SK-N-MC (cell line): ENCODE measurements at regions not wholly inside any gene's neighbourhood (a gene's known extent, or its start where the extent isn't known, plus 50 kb on each side); places are given as distances from the start of the nearest gene placed in this dataset.

Source experiments
- DNase-seq: peaks from one replicate; pipeline ENCODE4 v3.0.0-alpha.2; 2011; ENCODE audit warnings: low read depth, low spot score
- H3K27ac ChIP-seq: fragments of 200-600 bp; sonication (generic); 2 replicates; pipeline ENCODE4 v1.5.1; 2016; ENCODE audit warnings: mixed run types
- H3K36me3 ChIP-seq: fragments of 200-600 bp; sonication (generic); 2 replicates; pipeline ENCODE4 v1.6.1; 2017; ENCODE audit warnings: antibody characterized with exemption, low read length, mixed read lengths; ENCODE audit not compliant: insufficient read depth
- H3K4me3 ChIP-seq: fragments of 200-600 bp; sonication (generic); 2 replicates; pipeline ENCODE4 v1.5.1; 2016
- H3K9ac ChIP-seq: fragments of 200-600 bp; sonication (generic); 2 replicates; pipeline ENCODE4 v1.8.0; 2017; ENCODE audit warnings: mixed run types, mixed read lengths; ENCODE audit not compliant: insufficient read length
- H3K9me3 ChIP-seq: fragments of 200-600 bp; sonication (generic); 2 replicates; pipeline ENCODE4 v1.6.1; 2017; ENCODE audit warnings: low read depth, mild to moderate bottlenecking, antibody characterized with exemption, low read length, moderate library complexity, mixed read lengths
- EZH2 ChIP-seq: fragments of 200-600 bp; sonication (generic); IDR thresholded peaks from one replicate; pipeline ENCODE4 v1.6.1; 2017; ENCODE audit warnings: antibody characterized with exemption
- FOXP2 ChIP-seq: optimal IDR thresholded peaks from 2 replicates; pipeline ENCODE3; 2011; ENCODE audit warnings: mild to moderate bottlenecking, moderate library complexity; ENCODE audit not compliant: insufficient read depth; ENCODE audit errors: extremely low read length, control extremely low read depth
- POLR2AphosphoS5 ChIP-seq: IDR thresholded peaks from 2 replicates; pipeline ENCODE4 v1.6.1; 2012; ENCODE audit warnings: mild to moderate bottlenecking, low read depth, low read length, borderline replicate concordance

GRCh38 chr7:131106681-131107336 lies 220.9 kb upstream of the MKLN1 start:
- peak overlapping the region; percentile 89 for H3K9ac ChIP-seq
- peak overlapping the region; percentile 90 for H3K4me3 ChIP-seq
- TF ChIP-seq POLR2AphosphoS5 (no peak), EZH2 (no peak), FOXP2 (no peak)
- DNase-seq: no peak
- no peaks in the 10 kb centered on the region for H3K9me3 ChIP-seq
- no peaks in the 10 kb centered on the region; the same call in 1 of the 2 replicates for H3K36me3 ChIP-seq
- no peak overlapping the region for H3K27ac ChIP-seq

DNA sequence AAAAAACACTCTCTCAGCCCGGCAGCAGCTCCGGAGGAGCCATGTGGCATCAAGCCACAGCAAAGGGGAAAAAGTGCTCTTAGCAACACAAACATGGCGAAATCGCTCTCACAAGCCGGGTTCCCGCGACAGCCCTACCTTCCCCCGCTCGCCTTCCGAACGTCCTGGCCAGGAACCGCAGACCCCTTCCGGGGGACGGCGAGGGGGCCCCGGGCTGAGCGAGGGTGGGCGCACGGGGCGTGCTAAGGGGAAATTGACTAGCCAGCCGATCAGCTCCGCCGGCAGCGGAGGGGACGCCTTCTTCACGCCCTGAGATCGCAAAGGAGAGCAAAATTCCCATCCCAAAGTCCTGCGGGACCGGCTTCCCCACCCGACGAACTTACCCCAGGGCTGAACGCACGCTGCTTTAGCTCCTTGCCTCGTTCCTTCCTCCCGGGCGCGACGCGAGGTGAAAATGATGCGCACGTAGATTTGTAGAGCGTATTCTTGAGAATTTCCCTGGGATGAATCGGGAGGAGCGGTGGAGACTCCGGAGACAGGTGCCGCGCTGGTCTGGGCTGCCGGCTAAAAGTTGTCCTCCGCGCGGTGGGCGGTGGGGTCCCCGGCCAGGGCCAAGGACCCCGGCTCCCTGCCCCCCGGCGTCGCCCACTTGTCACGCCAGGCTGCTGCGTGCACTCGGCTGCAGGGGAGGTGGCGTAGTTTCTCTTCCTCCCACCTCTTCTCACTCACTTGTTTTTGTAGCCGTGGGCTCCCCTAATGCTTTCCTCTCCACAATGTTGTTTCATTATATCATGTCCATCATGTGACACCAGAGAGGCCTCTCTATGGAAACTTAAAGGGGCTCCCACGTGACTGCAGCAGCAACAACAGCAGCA lies 220.1 kb upstream of the MKLN1 start:
- DNase-seq: no peak
- H3K27ac ChIP-seq: peak overlapping the region; percentile 89; the same call in 1 of the 2 replicates
- peak; percentile 55 for TF ChIP-seq POLR2AphosphoS5
- no peak for TF ChIP-seq FOXP2

GRCh38 chr7:131108212-131108940 lies 219.3 kb upstream of the MKLN1 start:
- no peak for TF ChIP-seq FOXP2
- no peak for TF ChIP-seq EZH2
- TF ChIP-seq POLR2AphosphoS5: no peak
- H3K27ac ChIP-seq: peak overlapping the region; percentile 89
- peak overlapping the region; percentile 90 for H3K4me3 ChIP-seq
- no peaks in the 10 kb centered on the region for H3K9me3 ChIP-seq
- no peaks in the 10 kb centered on the region for H3K36me3 ChIP-seq
- peak overlapping the region; percentile 89 for H3K9ac ChIP-seq
- no peak for DNase-seq

More for the DNA sequence above, 220.1 kb upstream of the MKLN1 start:
- Histone ChIP-seq H3K36me3 (no peaks in the 10 kb centered on the region), H3K9me3 (no peaks in the 10 kb centered on the region), H3K9ac (peak overlapping the region; percentile 89), H3K4me3 (peak overlapping the region; percentile 90)

GRCh38 chr7:131109011-131109758 lies 218.5 kb upstream of the MKLN1 start:
- H3K9me3 ChIP-seq: no peaks in the 10 kb centered on the region
- peak overlapping the region; percentile 89 for H3K9ac ChIP-seq
- H3K4me3 ChIP-seq: peak overlapping the region; percentile 90
- H3K27ac ChIP-seq: peak overlapping the region; percentile 89
- no peaks in the 10 kb centered on the region for H3K36me3 ChIP-seq
- DNase-seq: no peak
- TF ChIP-seq FOXP2 (no peak), EZH2 (no peak), POLR2AphosphoS5 (no peak)

- Histone ChIP-seq H3K36me3 (no peaks in the 10 kb centered on the region), H3K9me3 (no peaks in the 10 kb centered on the region), H3K27ac (peak overlapping the region; percentile 89), H3K4me3 (peak overlapping the region; percentile 90), H3K9ac (peak overlapping the region; percentile 89)
- DNase-seq: no peak
- no peak for TF ChIP-seq EZH2
- TF ChIP-seq FOXP2: no peak
- peak; percentile 45; the same call in 1 of the 2 replicates for TF ChIP-seq POLR2AphosphoS5
Observed at GRCh38 chr7:131109759-131110296, 217.8 kb upstream of the MKLN1 start.

GRCh38 chr7:131110297-131111080 lies 217.2 kb upstream of the MKLN1 start:
- TF ChIP-seq POLR2AphosphoS5: no peak
- TF ChIP-seq FOXP2: no peak
- no peak for TF ChIP-seq EZH2

More at GRCh38 chr7:131110297-131111080, 217.2 kb upstream of the MKLN1 start:
- no peak for DNase-seq
- Histone ChIP-seq H3K9me3 (no peaks in the 10 kb centered on the region), H3K9ac (peak overlapping the region; percentile 89), H3K4me3 (peak overlapping the region; percentile 90), H3K36me3 (no peaks in the 10 kb centered on the region), H3K27ac (peak overlapping the region; percentile 89; the same call in 1 of the 2 replicates)
